HG03432 (cell line): ENCODE measurements at regions not wholly inside any gene's neighbourhood (a gene's known extent, or its start where the extent isn't known, plus 50 kb on each side); places are given as distances from the start of the nearest gene placed in this dataset.
"Not testable (repeated sequence)": the region's sequence is repeated elsewhere in the genome, so short reads cannot be mapped to it uniquely, and the experiment has no call there.

Source experiments
- ATAC-seq: cut with Tn5 transposase; IDR thresholded peaks from one replicate; pipeline ENCODE4 v1.9.1; 2021; ENCODE audit warnings: mild to moderate bottlenecking, moderate library complexity; ENCODE audit not compliant: unreplicated experiment

- no peak for ATAC-seq
These were observed 73.9 kb downstream of the RMI1 start for GRCh38 chr9:84054341-84055010.

GRCh38 chr9:84057662-84058061 is 77.1 kb downstream of the RMI1 start:
- ATAC-seq: no peak

- ATAC-seq: no peak
These were observed 79.3 kb downstream of the RMI1 start for GRCh38 chr9:84059936-84060335.

GRCh38 chr9:84061613-84062193 is 81.1 kb downstream of the RMI1 start:
- ATAC-seq: no peak

GRCh38 chr9:84062538-84062937 is 81.9 kb downstream of the RMI1 start:
- ATAC-seq: no peak

GRCh38 chr9:84067821-84068220 is 87.2 kb downstream of the RMI1 start:
- no peak for ATAC-seq

GRCh38 chr9:84068872-84069271 is 88.3 kb downstream of the RMI1 start:
- ATAC-seq: no peak

- ATAC-seq: no peak
These were observed 90.0 kb downstream of the RMI1 start for GRCh38 chr9:84070590-84070989.

- ATAC-seq: no peak
These were observed 92.1 kb downstream of the RMI1 start for GRCh38 chr9:84072621-84073180.

GRCh38 chr9:84075004-84075403 is 94.4 kb downstream of the RMI1 start:
- ATAC-seq: no peak

GRCh38 chr9:84076384-84076783 is 95.8 kb downstream of the RMI1 start:
- no peak for ATAC-seq

GRCh38 chr9:84077816-84078215 is 97.2 kb downstream of the RMI1 start:
- not testable (repeated sequence) for ATAC-seq

- no peak for ATAC-seq
These were observed 99.4 kb downstream of the RMI1 start for GRCh38 chr9:84079994-84080393.

GRCh38 chr9:84101964-84102632 is 121.5 kb downstream of the RMI1 start:
- no peak for ATAC-seq

GRCh38 chr9:84103651-84104377 is 123.2 kb downstream of the RMI1 start:
- no peak for ATAC-seq

GRCh38 chr9:84107081-84107480 is 126.5 kb downstream of the RMI1 start:
- no peak for ATAC-seq

GRCh38 chr9:84107995-84108394 is 127.4 kb downstream of the RMI1 start:
- ATAC-seq: no peak

GRCh38 chr9:84111726-84112125 is 131.1 kb downstream of the RMI1 start:
- no peak for ATAC-seq

- no peak for ATAC-seq
These were observed 141.5 kb downstream of the RMI1 start for GRCh38 chr9:84121991-84122523.

- ATAC-seq: no peak
These were observed 142.0 kb downstream of the RMI1 start for GRCh38 chr9:84122572-84122971.
